GM18505 (cell line): ENCODE measurements at regions not wholly inside any gene's neighbourhood (a gene's known extent, or its start where the extent isn't known, plus 50 kb on each side); places are given as distances from the start of the nearest gene placed in this dataset.

ENCODE experiments used
- ATAC-seq: cut with Tn5 transposase; IDR thresholded peaks from one replicate; pipeline ENCODE4 v1.9.1; 2021; ENCODE audit not compliant: unreplicated experiment
- POLR2A ChIP-seq: IDR thresholded peaks from 4 replicates; pipeline ENCODE4 v1.6.1; 2011; ENCODE audit warnings: borderline replicate concordance; ENCODE audit not compliant: insufficient read depth, insufficient read length; ENCODE audit errors: extremely low read depth

DNA sequence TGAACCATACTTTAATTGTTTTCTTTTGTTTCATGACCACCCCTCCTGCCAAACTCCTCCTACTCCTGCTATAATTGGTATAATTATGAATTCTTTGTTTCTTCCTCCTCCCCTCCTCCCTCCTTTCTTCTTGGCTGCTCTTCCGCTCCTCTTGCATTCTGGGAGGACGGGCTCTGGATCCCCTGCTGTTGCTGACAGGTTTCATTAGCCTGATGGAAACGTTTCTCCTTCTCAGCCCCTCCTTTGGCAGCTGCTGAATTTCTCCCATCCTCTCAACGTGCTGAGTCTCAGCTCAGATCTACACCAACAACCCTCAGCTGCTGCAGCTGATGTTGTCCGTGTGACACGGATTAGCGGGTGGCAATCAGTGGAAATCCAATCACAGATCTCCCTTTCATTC, 97.1 kb upstream of the UBAC2 start:
- no peak for ATAC-seq
- TF ChIP-seq POLR2A = no peak

- no peak for TF ChIP-seq POLR2A
- ATAC-seq = no peak
These were observed 96.3 kb upstream of the UBAC2 start for GRCh38 chr13:99104396-99104795.

- TF ChIP-seq POLR2A = no peak
- no peak for ATAC-seq
These were observed 95.5 kb upstream of the UBAC2 start for GRCh38 chr13:99105160-99105559.

- TF ChIP-seq POLR2A = no peak
- ATAC-seq = no peak
These were observed 87.3 kb upstream of the UBAC2 start for GRCh38 chr13:99113351-99113750.

DNA sequence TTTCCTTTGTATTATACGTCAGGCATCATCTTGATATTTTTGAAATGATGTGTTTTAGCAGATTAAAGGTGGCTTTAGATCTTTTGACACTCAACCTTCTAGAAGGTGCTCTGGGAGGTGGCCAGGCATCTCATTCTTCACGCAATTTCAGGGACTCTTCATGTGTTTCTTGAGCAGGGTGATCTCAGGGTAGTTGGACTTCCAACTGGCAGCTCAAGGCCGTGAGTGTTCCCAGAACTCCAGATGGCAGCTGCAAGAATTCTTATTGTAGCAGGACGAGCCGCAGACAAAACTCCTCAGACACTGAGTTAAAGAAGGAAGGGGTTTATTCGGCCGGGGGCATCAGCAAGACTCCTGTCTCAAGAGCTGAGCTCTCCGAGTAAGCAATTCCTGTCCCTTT, 82.5 kb upstream of the UBAC2 start:
- TF ChIP-seq POLR2A = no peak

GRCh38 chr13:99119656-99120055, 81.0 kb upstream of the UBAC2 start:
- no peak for TF ChIP-seq POLR2A
- ATAC-seq = no peak

More for the DNA sequence above, 82.5 kb upstream of the UBAC2 start:
- ATAC-seq = no peak

DNA sequence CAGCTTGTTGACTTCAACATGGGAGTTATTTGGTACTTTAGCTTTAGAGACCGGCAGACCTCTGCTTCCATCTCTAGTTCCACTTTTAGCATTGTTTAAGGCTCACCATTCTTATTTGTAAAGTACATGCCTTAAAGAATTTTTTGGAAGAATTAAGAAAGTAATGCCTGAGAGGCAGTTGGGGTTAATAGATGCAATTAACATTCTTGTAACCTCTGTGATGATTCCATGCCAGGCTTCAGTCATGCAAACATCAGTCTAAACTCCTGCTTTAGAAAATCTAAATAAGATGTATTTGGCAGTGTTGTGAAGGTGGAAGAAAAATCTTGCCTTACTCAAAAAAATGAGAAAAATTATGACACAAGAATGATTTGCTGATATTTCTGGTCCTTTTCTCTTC, 79.9 kb upstream of the UBAC2 start:
- TF ChIP-seq POLR2A = no peak
- no peak for ATAC-seq

- no peak for TF ChIP-seq POLR2A
- no peak for ATAC-seq
These were observed 78.5 kb upstream of the UBAC2 start for GRCh38 chr13:99122171-99122570.

- TF ChIP-seq POLR2A = no peak
- no peak for ATAC-seq
These were observed 77.3 kb upstream of the UBAC2 start for GRCh38 chr13:99123101-99124045.

DNA sequence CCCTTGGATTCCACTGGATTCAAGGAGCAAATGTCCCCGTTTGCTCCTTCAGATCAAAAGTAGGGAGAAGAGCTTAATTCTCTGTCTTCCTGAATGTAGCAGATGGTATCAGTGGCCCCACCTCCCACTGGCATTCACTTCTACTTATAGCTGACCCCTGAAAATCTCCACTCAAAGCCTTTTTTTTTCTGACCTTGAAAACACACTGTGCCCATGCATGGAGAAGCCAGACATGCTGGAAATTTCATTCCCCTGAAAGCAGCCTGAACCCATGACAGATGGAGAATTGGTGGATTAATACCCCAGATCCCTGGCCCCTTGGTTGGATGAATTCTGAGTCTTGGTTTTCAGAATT, 76.6 kb upstream of the UBAC2 start:
- no peak for ATAC-seq

GRCh38 chr13:99124794-99125316, 75.8 kb upstream of the UBAC2 start:
- TF ChIP-seq POLR2A = no peak
- ATAC-seq = peak; percentile 80

More for the DNA sequence above, 76.6 kb upstream of the UBAC2 start:
- no peak for TF ChIP-seq POLR2A

- no peak for ATAC-seq
- no peak for TF ChIP-seq POLR2A
These were observed 75.2 kb upstream of the UBAC2 start for GRCh38 chr13:99125326-99125915.

- no peak for ATAC-seq
- no peak for TF ChIP-seq POLR2A
These were observed 73.8 kb upstream of the UBAC2 start for GRCh38 chr13:99126821-99127220.

GRCh38 chr13:99129050-99129449, 71.6 kb upstream of the UBAC2 start:
- TF ChIP-seq POLR2A = no peak
- no peak for ATAC-seq
